Loucy (cell line): ENCODE measurements at regions not wholly inside any gene's neighbourhood (a gene's known extent, or its start where the extent isn't known, plus 50 kb on each side); places are given as distances from the start of the nearest gene placed in this dataset.

Experiments
- H2AFZ ChIP-seq: fragments of 200-600 bp; sonication (generic); 2 replicates; pipeline ENCODE4 v1.6.0; 2016; ENCODE audit warnings: antibody characterized with exemption, mild to moderate bottlenecking, low read length, moderate library complexity
- H3F3A ChIP-seq: fragments of 200-600 bp; 2 replicates; pipeline ENCODE4 v1.6.0; 2016; ENCODE audit warnings: antibody characterized with exemption, low read depth, mild to moderate bottlenecking
- H3K27me3 ChIP-seq: fragments of 200-600 bp; sonication (generic); 2 replicates; pipeline ENCODE4 v1.6.1; 2014; ENCODE audit warnings: low read length, mild to moderate bottlenecking; ENCODE audit not compliant: insufficient read depth, poor library complexity, severe bottlenecking
- H3K36me3 ChIP-seq: fragments of 200-600 bp; sonication (generic); 2 replicates; pipeline ENCODE4 v1.6.1; 2016; ENCODE audit warnings: low read length; ENCODE audit not compliant: insufficient read depth
- H3K4me1 ChIP-seq: fragments of 200-600 bp; sonication (generic); 2 replicates; pipeline ENCODE4 v1.5.1; 2014; ENCODE audit warnings: low read length, mild to moderate bottlenecking; ENCODE audit not compliant: insufficient read depth, poor library complexity, severe bottlenecking
- H3K4me2 ChIP-seq: fragments of 200-600 bp; sonication (generic); 2 replicates; pipeline ENCODE4 v1.6.0; 2014; ENCODE audit warnings: antibody characterized with exemption, low read length, low read depth, mild to moderate bottlenecking; ENCODE audit not compliant: poor library complexity, severe bottlenecking
- H3K4me3 ChIP-seq: fragments of 200-600 bp; sonication (generic); 2 replicates; pipeline ENCODE4 v1.5.1; 2014; ENCODE audit warnings: low read length, mild to moderate bottlenecking, mixed read lengths; ENCODE audit not compliant: poor library complexity, severe bottlenecking
- H3K79me2 ChIP-seq: fragments of 200-600 bp; sonication (generic); 2 replicates; pipeline ENCODE4 v1.6.1; 2014; ENCODE audit warnings: low read length; ENCODE audit not compliant: insufficient read depth
- H3K9ac ChIP-seq: fragments of 200-600 bp; sonication (generic); 2 replicates; pipeline ENCODE4 v1.6.0; 2014; ENCODE audit warnings: mild to moderate bottlenecking, low read depth, low read length, moderate library complexity; ENCODE audit not compliant: poor library complexity, severe bottlenecking
- H3K9me2 ChIP-seq: fragments of 200-600 bp; sonication (generic); replicated peaks from 2 replicates; pipeline ENCODE4 v1.6.1; 2016; ENCODE audit warnings: low read depth, low read length, mixed read lengths
- H3K9me3 ChIP-seq: fragments of 200-600 bp; sonication (generic); 2 replicates; pipeline ENCODE4 v1.6.1; 2014; ENCODE audit warnings: mild to moderate bottlenecking, antibody characterized with exemption, low read length, low read depth; ENCODE audit not compliant: insufficient read depth
- H4K20me1 ChIP-seq: fragments of 200-600 bp; sonication (generic); 2 replicates; pipeline ENCODE4 v1.6.0; 2014; ENCODE audit warnings: antibody characterized with exemption, low read length, mild to moderate bottlenecking; ENCODE audit not compliant: insufficient read depth, poor library complexity, severe bottlenecking
- EZH2phosphoT487 ChIP-seq: fragments of 200-600 bp; IDR thresholded peaks from 2 replicates; pipeline ENCODE4 v1.6.1; 2018; ENCODE audit warnings: antibody characterized with exemption, mild to moderate bottlenecking, moderate library complexity, borderline replicate concordance
- TF ChIP-seq, protein P1 (sequence below): fragments of 200-600 bp; sonication (generic); conservative IDR thresholded peaks from 2 replicates; pipeline ENCODE4 v1.5.1; 2014; ENCODE audit warnings: mild to moderate bottlenecking, antibody characterized with exemption, low read length

- Histone ChIP-seq H3K36me3 (no peaks in the 10 kb centered on the region), H3K9ac (no peak overlapping the region), H4K20me1 (no peaks in the 10 kb centered on the region), H3K4me1 (no peaks in the 10 kb centered on the region), H3K4me3 (no peak overlapping the region), H3F3A (no peaks in the 10 kb centered on the region), H3K4me2 (no peak overlapping the region), H3K9me2 (no peaks in the 10 kb centered on the region), H3K9me3 (no peaks in the 10 kb centered on the region), H3K79me2 (no peaks in the 10 kb centered on the region), H3K27me3 (no peaks in the 10 kb centered on the region), H2AFZ (no peak overlapping the region)
- TF ChIP-seq, protein P1, sequence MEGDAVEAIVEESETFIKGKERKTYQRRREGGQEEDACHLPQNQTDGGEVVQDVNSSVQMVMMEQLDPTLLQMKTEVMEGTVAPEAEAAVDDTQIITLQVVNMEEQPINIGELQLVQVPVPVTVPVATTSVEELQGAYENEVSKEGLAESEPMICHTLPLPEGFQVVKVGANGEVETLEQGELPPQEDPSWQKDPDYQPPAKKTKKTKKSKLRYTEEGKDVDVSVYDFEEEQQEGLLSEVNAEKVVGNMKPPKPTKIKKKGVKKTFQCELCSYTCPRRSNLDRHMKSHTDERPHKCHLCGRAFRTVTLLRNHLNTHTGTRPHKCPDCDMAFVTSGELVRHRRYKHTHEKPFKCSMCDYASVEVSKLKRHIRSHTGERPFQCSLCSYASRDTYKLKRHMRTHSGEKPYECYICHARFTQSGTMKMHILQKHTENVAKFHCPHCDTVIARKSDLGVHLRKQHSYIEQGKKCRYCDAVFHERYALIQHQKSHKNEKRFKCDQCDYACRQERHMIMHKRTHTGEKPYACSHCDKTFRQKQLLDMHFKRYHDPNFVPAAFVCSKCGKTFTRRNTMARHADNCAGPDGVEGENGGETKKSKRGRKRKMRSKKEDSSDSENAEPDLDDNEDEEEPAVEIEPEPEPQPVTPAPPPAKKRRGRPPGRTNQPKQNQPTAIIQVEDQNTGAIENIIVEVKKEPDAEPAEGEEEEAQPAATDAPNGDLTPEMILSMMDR = no peak
- no peak for TF ChIP-seq EZH2phosphoT487
Observed at GRCh38 chr14:48390346-48390745, 714.9 kb upstream of the MDGA2 start.

DNA sequence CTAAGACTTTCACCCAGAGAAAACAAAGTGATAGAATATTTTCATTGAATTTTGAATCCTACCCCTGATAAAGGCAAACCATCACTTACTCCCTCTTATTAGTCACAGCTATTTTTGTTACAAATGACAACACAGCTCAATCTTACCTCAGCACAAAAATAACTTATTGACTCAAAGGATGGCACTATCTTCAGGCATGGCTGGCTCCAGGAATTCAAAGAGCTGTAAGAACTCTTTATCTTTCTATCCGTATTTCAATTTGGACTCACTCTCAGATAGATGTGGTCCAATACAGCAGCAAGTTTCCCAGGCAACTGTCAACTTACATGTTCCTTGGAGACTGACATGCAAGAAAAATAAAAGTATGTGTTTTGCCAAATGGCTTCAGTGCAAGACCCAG, 709.4 kb upstream of the MDGA2 start:
- Histone ChIP-seq H3K36me3 (no peaks in the 10 kb centered on the region), H3K4me1 (no peaks in the 10 kb centered on the region), H3K9me2 (no peaks in the 10 kb centered on the region), H3K79me2 (no peaks in the 10 kb centered on the region), H3K9me3 (no peaks in the 10 kb centered on the region), H3K27me3 (no peaks in the 10 kb centered on the region), H3F3A (no peaks in the 10 kb centered on the region), H3K4me3 (no peak overlapping the region), H3K9ac (no peak overlapping the region), H4K20me1 (no peaks in the 10 kb centered on the region), H3K4me2 (no peak overlapping the region), H2AFZ (no peak overlapping the region)
- TF ChIP-seq, protein P1 = no peak
- TF ChIP-seq EZH2phosphoT487 = no peak

- Histone ChIP-seq H3K27me3 (no peaks in the 10 kb centered on the region), H3K4me3 (no peak overlapping the region), H3K79me2 (no peaks in the 10 kb centered on the region), H3K9me2 (no peaks in the 10 kb centered on the region), H3F3A (no peaks in the 10 kb centered on the region), H3K9me3 (no peaks in the 10 kb centered on the region), H3K4me1 (no peaks in the 10 kb centered on the region), H4K20me1 (no peaks in the 10 kb centered on the region), H3K9ac (no peak overlapping the region), H3K4me2 (no peak overlapping the region), H3K36me3 (no peaks in the 10 kb centered on the region), H2AFZ (no peak overlapping the region)
- TF ChIP-seq, protein P1 = no peak
- no peak for TF ChIP-seq EZH2phosphoT487
Observed at GRCh38 chr14:48382961-48383360, 707.6 kb upstream of the MDGA2 start.
